HuH-7 (cell line): ENCODE measurements at regions not wholly inside any gene's neighbourhood (a gene's known extent, or its start where the extent isn't known, plus 50 kb on each side); places are given as distances from the start of the nearest gene placed in this dataset.
"Not testable (repeated sequence)": the region's sequence is repeated elsewhere in the genome, so short reads cannot be mapped to it uniquely, and the experiment has no call there.

Experiments
- DNase-seq: peaks from one replicate; pipeline ENCODE4 v3.0.0; 2011; ENCODE audit warnings: low spot score

- DNase-seq = no peak
Observed at GRCh38 chr11:104704146-104704830, 194.0 kb downstream of the CASP12 start.

GRCh38 chr11:104700609-104701008 is 197.7 kb downstream of the CASP12 start:
- no peak for DNase-seq

GRCh38 chr11:104699981-104700380 is 198.3 kb downstream of the CASP12 start:
- no peak for DNase-seq

- DNase-seq = no peak
Observed at GRCh38 chr11:104695065-104695463, 203.2 kb downstream of the CASP12 start.

- no peak for DNase-seq
Observed at GRCh38 chr11:104694259-104695064, 203.8 kb downstream of the CASP12 start.

- DNase-seq = no peak
Observed at GRCh38 chr11:104692751-104693150, 205.5 kb downstream of the CASP12 start.

GRCh38 chr11:104691129-104691528 is 207.1 kb downstream of the CASP12 start:
- no peak for DNase-seq

GRCh38 chr11:104690241-104690640 is 208.0 kb downstream of the CASP12 start:
- DNase-seq = no peak

- no peak for DNase-seq
Observed at GRCh38 chr11:104688731-104689130, 209.5 kb downstream of the CASP12 start.

- no peak for DNase-seq
Observed at GRCh38 chr11:104682206-104682605, 216.1 kb downstream of the CASP12 start.

GRCh38 chr11:104679258-104679657 is 219.0 kb downstream of the CASP12 start:
- DNase-seq = no peak

GRCh38 chr11:104678408-104678807 is 219.9 kb downstream of the CASP12 start:
- no peak for DNase-seq

GRCh38 chr11:104677069-104677468 is 221.2 kb downstream of the CASP12 start:
- DNase-seq = not testable (repeated sequence)

- no peak for DNase-seq
Observed at GRCh38 chr11:104672897-104673296, 225.4 kb downstream of the CASP12 start.

- DNase-seq = peak; percentile 5
Observed at GRCh38 chr11:104668797-104669463, 229.3 kb downstream of the CASP12 start.

GRCh38 chr11:104666624-104667023 is 231.6 kb downstream of the CASP12 start:
- no peak for DNase-seq

- no peak for DNase-seq
Observed at GRCh38 chr11:104665641-104666040, 232.6 kb downstream of the CASP12 start.

GRCh38 chr11:104663190-104664140 is 234.8 kb downstream of the CASP12 start:
- DNase-seq = peak; percentile 2

GRCh38 chr11:104661901-104662300 is 236.4 kb downstream of the CASP12 start:
- no peak for DNase-seq

- DNase-seq = no peak
Observed at GRCh38 chr11:104661471-104661870, 236.8 kb downstream of the CASP12 start.

- no peak for DNase-seq
Observed at GRCh38 chr11:104658177-104658576, 240.1 kb downstream of the CASP12 start.

GRCh38 chr11:104657083-104657482 is 241.2 kb downstream of the CASP12 start:
- DNase-seq = no peak
